Activated T-cell treated with anti-CD3 and anti-CD28 coated beads, Interleukin-2, amount 50 U/mL, for 24 hours (primary cell): ENCODE measurements at regions not wholly inside any gene's neighbourhood (a gene's known extent, or its start where the extent isn't known, plus 50 kb on each side); places are given as distances from the start of the nearest gene placed in this dataset.
"Not testable (repeated sequence)": the region's sequence is repeated elsewhere in the genome, so short reads cannot be mapped to it uniquely, and the experiment has no call there.

ENCODE experiments used
- DNase-seq: peaks from one replicate; pipeline ENCODE4 v3.0.0-alpha.2; 2020
- H3K27ac Mint-ChIP-seq: 2 replicates; pipeline ENCODE4 v1.8.0; 2020; ENCODE audit warnings: mild to moderate bottlenecking, mixed read lengths
- H3K27me3 Mint-ChIP-seq: 2 replicates; pipeline ENCODE4 v1.8.0; 2020; ENCODE audit warnings: mixed read lengths
- H3K36me3 Mint-ChIP-seq: 2 replicates; pipeline ENCODE4 v1.8.0; 2020; ENCODE audit warnings: low read depth, mixed read lengths
- H3K4me1 Mint-ChIP-seq: 2 replicates; pipeline ENCODE4 v1.8.0; 2020; ENCODE audit warnings: low read depth, mixed read lengths
- H3K4me3 Mint-ChIP-seq: 2 replicates; pipeline ENCODE4 v1.8.0; 2020; ENCODE audit warnings: mild to moderate bottlenecking, moderate library complexity, mixed read lengths
- H3K9me3 Mint-ChIP-seq: 2 replicates; pipeline ENCODE4 v1.8.0; 2020; ENCODE audit warnings: mixed read lengths

DNA sequence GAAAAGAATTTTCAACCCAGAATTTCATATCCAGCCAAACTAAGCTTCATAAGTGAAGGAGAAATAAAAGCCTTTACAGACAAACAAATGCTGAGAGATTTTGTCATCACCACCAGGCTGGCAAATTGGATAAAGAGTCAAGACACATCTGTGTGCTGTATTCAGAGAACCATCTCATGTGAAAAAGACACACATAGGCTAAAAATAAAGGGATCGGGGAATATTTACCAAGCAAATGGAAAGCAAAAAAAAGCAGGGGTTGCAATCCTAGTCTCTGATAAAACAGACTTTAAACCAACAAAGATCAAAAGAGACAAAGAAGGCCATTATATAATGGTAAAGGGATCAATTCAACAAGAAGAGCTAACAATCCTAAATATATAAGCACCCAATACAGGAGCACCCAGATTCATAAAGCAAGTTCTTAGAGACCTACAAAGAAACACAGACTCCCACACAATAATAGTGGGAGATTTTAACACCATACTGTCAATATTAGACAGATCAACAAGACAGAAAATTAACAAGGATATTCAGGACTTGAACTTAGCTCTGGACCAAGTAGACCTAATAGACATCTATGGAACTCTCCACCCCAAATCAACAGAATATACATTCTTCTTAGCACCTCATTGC lies 55.9 kb upstream of the ACSM6 start:
- not testable (repeated sequence) for H3K36me3 Mint-ChIP-seq, H3K27me3 Mint-ChIP-seq, H3K27ac Mint-ChIP-seq, DNase-seq, H3K4me1 Mint-ChIP-seq, H3K9me3 Mint-ChIP-seq, H3K4me3 Mint-ChIP-seq

DNA sequence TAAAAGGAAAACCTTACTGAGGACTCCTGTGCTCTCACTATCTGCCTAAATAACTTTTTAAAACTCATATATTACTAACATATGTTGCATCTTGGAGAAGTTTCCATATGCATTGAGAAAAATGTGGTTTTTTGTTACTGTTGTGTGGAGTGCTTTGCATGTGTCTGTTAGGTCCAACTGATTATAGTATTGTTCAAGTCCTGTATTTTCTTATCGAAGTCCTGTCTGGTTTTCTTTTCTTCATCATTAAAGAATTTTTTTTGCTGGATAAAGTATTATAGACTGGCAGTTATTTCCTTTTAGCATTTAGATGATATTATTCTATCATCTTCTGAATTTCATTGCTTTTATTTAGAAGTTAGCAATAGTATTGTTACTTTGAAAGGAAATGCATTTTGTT lies 59.5 kb upstream of the ACSM6 start:
- H3K4me1 Mint-ChIP-seq = no peaks in the 10 kb centered on the region
- H3K4me3 Mint-ChIP-seq = no peak overlapping the region
- no peak for DNase-seq
- H3K27ac Mint-ChIP-seq = no peak overlapping the region
- no peaks in the 10 kb centered on the region for H3K9me3 Mint-ChIP-seq
- no peaks in the 10 kb centered on the region for H3K27me3 Mint-ChIP-seq
- no peaks in the 10 kb centered on the region for H3K36me3 Mint-ChIP-seq

DNA sequence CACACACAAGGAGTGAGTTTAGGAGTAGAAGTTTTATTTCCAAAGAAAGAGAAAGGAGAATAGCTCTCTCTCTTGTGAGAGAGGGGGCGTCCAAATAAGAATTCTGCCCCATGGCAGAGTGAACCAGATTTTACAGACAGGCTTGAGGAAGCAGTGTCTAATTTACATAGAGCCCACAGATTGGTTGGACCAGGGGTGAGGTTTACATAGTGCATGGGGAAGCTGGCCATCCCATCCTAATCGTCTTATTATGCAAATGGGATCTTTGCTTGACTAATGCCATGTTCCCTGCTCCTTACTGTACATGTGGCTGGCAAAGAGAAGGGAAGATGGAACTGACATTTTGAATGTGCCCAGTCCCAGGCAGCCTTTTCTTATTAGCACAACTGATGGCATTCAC lies 60.0 kb upstream of the ACSM6 start:
- Mint-ChIP-seq H3K9me3 (no peaks in the 10 kb centered on the region), H3K27ac (no peak overlapping the region), H3K27me3 (no peaks in the 10 kb centered on the region), H3K36me3 (no peaks in the 10 kb centered on the region), H3K4me3 (no peak overlapping the region), H3K4me1 (no peaks in the 10 kb centered on the region)
- DNase-seq = no peak

DNA sequence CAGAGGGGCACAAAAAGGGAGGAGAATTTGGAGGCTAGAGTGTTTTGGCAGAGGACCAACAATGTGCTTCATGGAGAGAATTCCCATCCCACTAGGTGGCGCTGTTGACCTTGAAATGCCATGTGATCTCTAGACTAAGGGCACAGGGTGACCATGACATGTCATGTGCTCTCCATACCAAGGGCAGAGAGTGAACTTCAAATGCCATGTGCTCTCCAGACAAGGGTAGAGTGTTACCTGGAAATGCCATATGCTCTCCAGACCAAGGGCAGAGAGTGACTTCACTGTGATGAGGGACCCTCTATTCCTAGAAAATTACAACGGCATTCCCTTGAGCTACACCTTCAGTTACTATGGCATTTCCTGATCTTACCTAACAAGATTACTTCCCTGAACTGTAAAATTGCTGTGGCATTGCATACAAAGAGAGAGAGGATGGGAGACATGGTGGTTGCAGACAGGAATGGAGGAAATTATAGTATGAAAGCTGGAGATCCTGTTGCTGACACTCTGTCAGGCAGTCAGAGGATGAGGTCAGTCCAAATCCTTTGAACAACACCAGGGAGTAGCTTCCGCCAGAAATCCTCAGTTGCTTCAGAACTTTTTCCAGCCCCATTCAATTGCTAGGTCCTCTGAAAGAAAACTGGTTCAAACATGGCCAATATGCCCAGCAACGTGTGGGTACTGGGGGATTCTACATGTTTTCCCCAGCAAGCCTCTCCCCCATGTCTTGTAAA lies 60.9 kb upstream of the ACSM6 start:
- Mint-ChIP-seq H3K27me3 (no peaks in the 10 kb centered on the region), H3K27ac (no peak overlapping the region), H3K4me3 (no peak overlapping the region), H3K36me3 (no peaks in the 10 kb centered on the region), H3K4me1 (no peaks in the 10 kb centered on the region), H3K9me3 (no peaks in the 10 kb centered on the region)
- DNase-seq = peak; percentile 66

DNA sequence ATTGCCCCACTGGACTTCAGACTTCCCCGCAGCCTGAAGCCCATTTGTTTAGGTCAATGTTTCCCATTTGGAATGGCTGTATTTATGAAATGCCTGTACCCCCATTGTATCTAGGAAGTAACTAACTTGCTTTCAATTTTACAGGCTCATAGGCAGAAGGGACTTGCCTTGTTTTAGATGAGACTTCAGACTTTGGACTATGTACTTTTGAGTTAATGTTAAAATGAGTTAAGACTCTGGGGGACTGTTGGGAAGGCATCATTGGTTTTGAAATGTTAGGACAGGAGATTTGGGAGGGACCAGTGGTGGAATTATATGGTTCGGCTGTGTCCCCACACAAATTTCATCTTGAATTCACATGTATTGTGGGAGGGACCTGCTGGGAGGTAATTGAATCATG lies 61.1 kb upstream of the CYP2C8 start:
- not testable (repeated sequence) for H3K9me3 Mint-ChIP-seq, H3K27ac Mint-ChIP-seq, DNase-seq, H3K36me3 Mint-ChIP-seq, H3K27me3 Mint-ChIP-seq, H3K4me1 Mint-ChIP-seq, H3K4me3 Mint-ChIP-seq

DNA sequence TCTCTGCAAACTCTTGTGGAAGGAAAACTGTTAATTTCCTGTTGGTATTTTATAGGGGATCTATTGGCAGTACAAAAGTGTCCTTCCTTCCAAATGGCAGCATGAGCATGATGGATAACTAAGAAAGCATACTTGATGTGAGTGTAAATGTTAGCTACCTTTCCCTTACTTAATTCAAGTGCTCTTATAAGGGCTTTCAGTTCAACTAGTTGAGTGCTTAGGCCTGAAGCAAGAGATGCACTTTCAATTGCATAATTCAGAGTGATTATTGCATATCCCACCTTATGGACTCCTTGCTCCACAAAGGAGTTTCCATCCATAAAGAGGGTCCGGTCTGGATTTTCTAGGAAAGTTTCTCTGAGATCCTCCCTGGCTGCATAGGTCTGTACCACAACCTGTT lies 56.3 kb upstream of the CYP2C8 start:
- H3K9me3 Mint-ChIP-seq = peaks cover 5% of the 10 kb centered on the region
- DNase-seq = no peak
- H3K4me3 Mint-ChIP-seq = no peak overlapping the region
- H3K36me3 Mint-ChIP-seq = no peaks in the 10 kb centered on the region
- H3K27ac Mint-ChIP-seq = no peak overlapping the region
- no peaks in the 10 kb centered on the region for H3K4me1 Mint-ChIP-seq
- no peaks in the 10 kb centered on the region for H3K27me3 Mint-ChIP-seq

DNA sequence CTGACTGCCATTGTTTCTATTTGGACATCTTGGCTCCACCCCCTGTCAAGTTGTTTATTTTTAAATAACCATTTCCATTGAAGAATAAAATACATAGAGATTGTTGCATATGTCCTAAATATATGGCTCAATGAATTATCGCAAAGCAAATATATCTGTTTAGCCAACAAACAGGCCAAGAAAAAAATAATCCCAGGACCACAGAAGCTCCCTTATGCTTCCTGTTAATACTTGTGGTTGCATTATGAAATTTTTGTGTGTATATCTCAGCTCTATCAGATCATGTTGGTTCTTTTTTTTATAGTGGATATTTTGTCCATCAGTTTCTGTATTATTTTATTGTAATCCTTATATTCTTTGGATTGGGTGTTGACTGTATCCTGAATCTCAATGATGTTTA lies 53.4 kb upstream of the CYP2C8 start:
- no peak for DNase-seq
- Mint-ChIP-seq H3K9me3 (peaks cover 19% of the 10 kb centered on the region), H3K27ac (no peak overlapping the region), H3K4me3 (no peak overlapping the region), H3K4me1 (no peaks in the 10 kb centered on the region), H3K36me3 (no peaks in the 10 kb centered on the region), H3K27me3 (no peaks in the 10 kb centered on the region)

DNA sequence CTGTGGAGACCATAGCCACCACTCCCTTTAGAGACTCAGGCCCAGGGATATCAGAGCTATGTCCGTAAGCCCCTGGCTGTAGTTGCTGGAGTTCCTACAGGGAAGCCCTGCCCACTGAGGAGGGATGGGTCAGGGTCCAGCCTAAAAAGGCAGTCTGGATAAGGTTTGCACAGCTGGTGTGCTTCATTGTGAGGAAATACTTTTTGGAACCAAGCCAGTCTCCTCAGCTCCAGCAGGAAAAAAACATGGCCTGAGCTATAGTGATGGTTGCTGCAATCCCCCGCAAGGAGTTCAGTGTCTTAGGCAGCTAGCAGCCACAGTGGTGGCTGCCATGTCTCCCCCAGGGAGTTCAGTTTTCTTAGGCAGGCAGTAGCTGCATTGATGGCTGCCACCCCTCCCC lies 52.6 kb upstream of the CYP2C8 start:
- no peak for DNase-seq
- Mint-ChIP-seq H3K4me1 (no peaks in the 10 kb centered on the region), H3K4me3 (no peak overlapping the region), H3K27ac (no peak overlapping the region), H3K36me3 (no peaks in the 10 kb centered on the region), H3K9me3 (peaks cover 23% of the 10 kb centered on the region), H3K27me3 (no peaks in the 10 kb centered on the region)
